Neuron (in vitro differentiated cells): ENCODE measurements at regions not wholly inside any gene's neighbourhood (a gene's known extent, or its start where the extent isn't known, plus 50 kb on each side); places are given as distances from the start of the nearest gene placed in this dataset.

ENCODE experiments used
- H2AFZ ChIP-seq: one replicate; pipeline ENCODE4 v1.6.1; 2013; ENCODE audit warnings: low read depth, mild to moderate bottlenecking, inconsistent platforms, low read length, moderate library complexity
- H3K27me3 ChIP-seq: one replicate; pipeline ENCODE4 v1.6.1; 2013; ENCODE audit warnings: low read length; ENCODE audit not compliant: insufficient read depth
- H3K36me3 ChIP-seq: one replicate; pipeline ENCODE4 v1.6.1; 2013; ENCODE audit warnings: low read length; ENCODE audit not compliant: insufficient read depth
- H3K4me1 ChIP-seq: one replicate; pipeline ENCODE4 v1.6.1; 2013; ENCODE audit warnings: low read length; ENCODE audit not compliant: insufficient read depth
- H3K4me3 ChIP-seq: 2 replicates; pipeline ENCODE4 v1.5.1; 2013; ENCODE audit warnings: mild to moderate bottlenecking, low read length, moderate library complexity
- H3K9me3 ChIP-seq: one replicate; pipeline ENCODE4 v1.6.1; 2013; ENCODE audit warnings: low read length

GRCh38 chr5:89449392-89450148 is 566.6 kb upstream of the MEF2C start:
- H3K9me3 ChIP-seq: no peaks in the 10 kb centered on the region
- no peaks in the 10 kb centered on the region for H3K36me3 ChIP-seq
- no peak overlapping the region for H3K4me3 ChIP-seq
- no peak overlapping the region for H2AFZ ChIP-seq
- peaks cover 5% of the 10 kb centered on the region for H3K4me1 ChIP-seq
- no peaks in the 10 kb centered on the region for H3K27me3 ChIP-seq

DNA sequence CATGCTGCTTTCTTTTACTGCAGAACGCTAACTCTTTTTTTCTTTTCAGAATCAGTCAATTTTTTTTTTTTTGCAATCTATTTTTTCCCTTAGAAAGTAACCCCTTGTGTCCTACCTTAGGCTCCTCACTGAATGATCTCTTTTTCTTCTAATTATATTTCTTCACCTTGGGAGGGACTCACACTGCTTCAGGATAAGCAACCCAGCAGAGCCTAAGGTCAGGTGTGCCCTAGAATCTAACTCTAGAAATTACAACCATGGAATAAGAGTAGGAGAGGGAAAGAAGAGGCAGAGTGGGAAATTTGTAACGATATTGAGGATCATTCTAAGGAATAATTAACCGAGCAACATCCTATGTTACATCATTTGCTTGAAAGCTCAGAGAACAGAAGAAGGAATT is 564.0 kb upstream of the MEF2C start:
- no peaks in the 10 kb centered on the region for H3K36me3 ChIP-seq
- no peak overlapping the region for H2AFZ ChIP-seq
- peaks cover 9% of the 10 kb centered on the region for H3K4me1 ChIP-seq
- H3K4me3 ChIP-seq: no peak overlapping the region
- H3K27me3 ChIP-seq: no peaks in the 10 kb centered on the region
- H3K9me3 ChIP-seq: no peaks in the 10 kb centered on the region

DNA sequence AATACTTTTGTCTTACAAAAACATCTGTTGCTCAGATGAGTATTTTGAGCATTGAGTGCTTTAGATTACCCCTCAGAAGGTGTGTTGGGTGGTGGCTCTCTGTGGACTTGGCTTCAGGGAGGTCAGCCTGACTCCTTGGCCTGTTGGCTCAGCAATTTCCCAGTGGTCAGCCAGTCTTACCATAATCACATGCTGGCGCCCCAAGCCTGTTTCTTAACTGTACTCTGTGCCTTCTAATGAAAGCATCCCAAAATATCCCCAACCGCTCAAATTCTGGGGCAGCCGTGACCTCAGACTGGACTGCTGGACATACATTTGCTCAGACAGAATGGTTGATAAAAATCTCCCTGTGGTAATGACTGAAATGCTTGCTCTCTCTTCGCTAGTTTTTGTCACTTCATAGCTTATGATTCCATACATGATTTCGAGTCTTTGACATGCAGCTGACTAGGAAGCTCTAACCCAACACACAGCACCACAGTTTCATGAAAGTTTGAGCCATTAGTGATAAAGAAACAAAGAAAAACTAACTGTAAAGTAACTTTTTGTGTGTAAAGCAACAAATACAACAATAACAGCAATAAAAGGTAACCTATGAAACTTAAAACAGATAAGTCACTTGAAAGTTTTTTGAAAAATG is 562.2 kb upstream of the MEF2C start:
- Histone ChIP-seq H3K4me3 (no peak overlapping the region), H3K4me1 (peaks cover 9% of the 10 kb centered on the region), H3K27me3 (no peaks in the 10 kb centered on the region), H3K36me3 (no peaks in the 10 kb centered on the region), H2AFZ (no peak overlapping the region), H3K9me3 (no peaks in the 10 kb centered on the region)

GRCh38 chr5:89444088-89444487 is 561.1 kb upstream of the MEF2C start:
- no peak overlapping the region for H3K4me3 ChIP-seq
- no peaks in the 10 kb centered on the region for H3K9me3 ChIP-seq
- no peaks in the 10 kb centered on the region for H3K27me3 ChIP-seq
- no peaks in the 10 kb centered on the region for H3K36me3 ChIP-seq
- H3K4me1 ChIP-seq: peaks cover 9% of the 10 kb centered on the region
- no peak overlapping the region for H2AFZ ChIP-seq

DNA sequence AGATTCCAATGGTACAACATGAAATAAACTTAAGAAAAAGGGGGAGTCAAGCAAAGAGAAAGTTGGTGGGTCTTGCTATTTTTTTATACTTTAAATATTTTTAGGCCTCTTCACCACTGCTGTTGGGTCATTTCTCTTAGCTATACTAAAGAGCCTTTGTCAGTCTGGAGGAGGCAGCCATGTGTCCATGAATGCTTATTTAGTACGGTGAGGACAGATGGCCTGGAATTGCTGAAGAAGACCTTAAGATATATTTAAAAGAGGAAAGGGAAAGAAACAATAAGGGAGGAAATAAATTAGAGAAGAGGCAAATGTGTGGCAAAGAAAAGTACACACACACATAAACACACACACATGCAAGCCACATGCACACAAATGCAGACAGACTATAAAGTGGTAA is 560.5 kb upstream of the MEF2C start:
- Histone ChIP-seq H3K27me3 (no peaks in the 10 kb centered on the region), H3K4me3 (no peak overlapping the region), H3K9me3 (no peaks in the 10 kb centered on the region), H3K4me1 (peaks cover 9% of the 10 kb centered on the region), H2AFZ (no peak overlapping the region), H3K36me3 (no peaks in the 10 kb centered on the region)

- Histone ChIP-seq H3K36me3 (no peaks in the 10 kb centered on the region), H3K9me3 (no peaks in the 10 kb centered on the region), H2AFZ (no peak overlapping the region)
Measured at GRCh38 chr5:89441965-89442364, 559.0 kb upstream of the MEF2C start.

DNA sequence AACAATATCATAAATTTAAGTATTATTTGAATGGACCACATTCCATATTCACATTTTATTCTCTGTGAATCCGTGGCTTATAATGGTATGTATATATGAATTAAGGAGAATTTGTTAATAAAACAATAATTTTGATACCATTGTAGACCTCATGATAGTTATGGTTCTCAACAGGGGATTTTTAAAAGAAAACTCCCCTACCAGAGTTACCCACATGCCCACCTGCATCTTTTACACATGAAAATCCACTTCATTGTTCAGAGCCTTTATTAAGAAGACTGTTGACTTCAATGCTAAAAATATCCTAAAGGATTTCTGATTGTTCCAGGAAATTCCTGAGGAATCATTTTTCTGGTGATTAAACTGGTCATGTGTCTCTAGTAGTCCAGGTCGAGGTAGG is 557.7 kb upstream of the MEF2C start:
- Histone ChIP-seq H3K4me3 (no peak overlapping the region), H3K4me1 (peaks cover 9% of the 10 kb centered on the region), H3K36me3 (no peaks in the 10 kb centered on the region), H3K9me3 (no peaks in the 10 kb centered on the region), H3K27me3 (no peaks in the 10 kb centered on the region), H2AFZ (no peak overlapping the region)

More at GRCh38 chr5:89441965-89442364, 559.0 kb upstream of the MEF2C start:
- Histone ChIP-seq H3K4me1 (peaks cover 9% of the 10 kb centered on the region), H3K4me3 (no peak overlapping the region), H3K27me3 (no peaks in the 10 kb centered on the region)

DNA sequence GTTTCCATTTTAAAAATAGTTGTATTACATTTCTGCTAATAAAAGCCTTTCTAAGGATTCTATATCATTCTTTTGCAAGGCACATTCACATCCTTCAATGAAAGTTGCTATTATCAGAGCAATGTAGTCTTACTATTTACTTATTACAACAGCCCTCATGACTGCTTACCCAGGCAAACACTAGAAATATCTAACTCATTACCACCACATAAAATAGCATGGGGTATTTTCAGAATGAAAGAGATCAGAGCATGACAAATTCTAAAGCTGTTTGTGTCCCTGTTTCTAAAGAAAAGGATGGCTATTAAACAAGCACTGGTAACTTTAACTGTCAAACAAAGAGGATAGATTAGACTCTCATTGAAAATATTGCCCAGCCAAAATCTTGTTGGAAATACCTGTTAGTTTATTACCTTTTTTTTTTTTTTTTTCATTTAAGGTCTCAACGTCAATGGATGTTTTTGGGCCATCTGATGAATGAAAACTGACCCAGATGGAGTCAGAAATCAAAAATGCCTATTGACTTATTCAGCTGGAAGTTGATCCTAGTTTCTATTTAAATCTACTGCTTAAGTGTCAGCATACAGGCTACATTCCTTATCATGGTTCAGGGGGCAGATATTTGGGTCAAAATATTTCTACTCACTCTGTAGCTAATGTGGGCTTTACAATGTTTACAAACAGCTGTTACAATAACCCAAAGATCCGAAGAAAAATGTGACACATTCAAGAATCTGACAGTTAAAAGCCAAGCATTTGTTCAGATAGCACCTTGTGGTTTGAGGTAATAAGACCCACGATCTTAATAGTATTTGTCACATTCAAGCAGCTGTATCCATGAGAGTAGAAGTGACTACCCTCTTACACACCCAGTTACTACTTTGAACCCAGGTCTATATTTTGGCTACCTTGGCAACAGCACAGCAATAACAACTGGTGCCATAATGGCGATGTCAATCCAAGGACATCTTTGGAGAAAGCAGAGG is 554.8 kb upstream of the MEF2C start:
- Histone ChIP-seq H3K27me3 (no peaks in the 10 kb centered on the region), H3K9me3 (no peaks in the 10 kb centered on the region), H3K4me3 (no peak overlapping the region)

DNA sequence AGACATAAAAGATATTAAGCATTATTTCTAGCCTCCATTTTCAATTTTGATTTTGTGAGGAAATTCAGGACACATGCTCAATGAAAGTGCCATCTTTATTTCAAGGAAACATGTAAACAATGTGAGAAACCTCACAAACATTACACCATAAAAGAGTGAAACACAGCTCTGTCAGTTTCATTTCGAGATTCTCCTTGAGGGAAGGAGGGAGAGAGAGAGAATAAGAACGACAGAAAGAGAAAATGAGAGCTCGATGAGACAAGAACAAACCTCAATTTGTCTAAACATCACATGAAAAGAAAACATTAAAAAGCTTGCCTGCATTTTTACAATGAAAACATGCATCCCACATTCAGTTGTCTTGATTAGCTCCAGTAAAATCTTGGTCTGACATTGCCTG is 553.5 kb upstream of the MEF2C start:
- H3K4me1 ChIP-seq: no peaks in the 10 kb centered on the region
- no peaks in the 10 kb centered on the region for H3K9me3 ChIP-seq
- no peak overlapping the region for H2AFZ ChIP-seq
- H3K27me3 ChIP-seq: no peaks in the 10 kb centered on the region
- H3K4me3 ChIP-seq: no peak overlapping the region
- H3K36me3 ChIP-seq: no peaks in the 10 kb centered on the region

More for the DNA sequence above, 554.8 kb upstream of the MEF2C start:
- H3K4me1 ChIP-seq: no peaks in the 10 kb centered on the region
- H2AFZ ChIP-seq: no peak overlapping the region
- H3K36me3 ChIP-seq: no peaks in the 10 kb centered on the region

DNA sequence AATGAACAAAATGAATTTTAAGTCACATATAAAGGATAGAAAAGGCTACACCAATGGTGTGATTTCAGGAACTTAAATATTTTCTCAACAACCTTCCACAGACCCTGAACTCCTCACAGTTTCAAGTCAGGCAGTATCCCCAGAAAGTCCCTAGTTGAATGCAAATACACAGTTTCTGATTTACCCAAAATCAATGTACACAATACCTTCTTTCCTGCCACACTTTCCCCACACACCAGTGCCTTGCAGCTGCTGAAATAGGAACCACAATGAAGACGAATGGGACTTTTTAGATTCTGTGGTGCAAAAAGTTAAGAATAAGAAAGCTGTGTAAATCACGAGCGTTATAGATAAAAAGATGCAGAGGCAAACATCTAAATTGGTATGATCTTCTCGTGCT is 552.4 kb upstream of the MEF2C start:
- Histone ChIP-seq H2AFZ (no peak overlapping the region), H3K4me1 (no peaks in the 10 kb centered on the region), H3K9me3 (no peaks in the 10 kb centered on the region), H3K4me3 (no peak overlapping the region), H3K27me3 (no peaks in the 10 kb centered on the region), H3K36me3 (no peaks in the 10 kb centered on the region)

DNA sequence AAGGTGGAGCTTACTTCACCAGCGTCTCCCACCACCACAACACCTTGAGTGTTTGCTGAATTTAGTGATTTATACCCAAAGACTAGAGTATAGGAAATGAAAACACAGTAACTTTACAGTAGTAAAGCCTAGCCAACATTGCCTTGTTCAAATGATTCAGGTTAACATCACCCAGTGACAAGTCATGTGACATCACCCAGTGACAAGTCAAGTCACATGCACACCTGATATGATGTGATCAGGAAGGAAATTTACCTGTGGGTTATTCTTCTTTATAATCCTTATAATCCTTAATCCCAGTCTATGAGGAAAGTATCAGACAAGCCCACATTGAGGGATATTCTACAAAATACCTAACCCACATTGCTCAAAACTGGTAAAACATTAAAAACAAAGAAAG is 545.6 kb upstream of the MEF2C start:
- Histone ChIP-seq H3K9me3 (no peaks in the 10 kb centered on the region), H3K4me3 (no peak overlapping the region), H3K27me3 (no peaks in the 10 kb centered on the region), H2AFZ (no peak overlapping the region), H3K4me1 (no peaks in the 10 kb centered on the region), H3K36me3 (no peaks in the 10 kb centered on the region)

- Histone ChIP-seq H2AFZ (no peak overlapping the region), H3K27me3 (no peaks in the 10 kb centered on the region), H3K4me1 (peaks cover 3% of the 10 kb centered on the region), H3K36me3 (no peaks in the 10 kb centered on the region), H3K9me3 (no peaks in the 10 kb centered on the region), H3K4me3 (no peak overlapping the region)
Measured at GRCh38 chr5:89425062-89425461, 542.1 kb upstream of the MEF2C start.

DNA sequence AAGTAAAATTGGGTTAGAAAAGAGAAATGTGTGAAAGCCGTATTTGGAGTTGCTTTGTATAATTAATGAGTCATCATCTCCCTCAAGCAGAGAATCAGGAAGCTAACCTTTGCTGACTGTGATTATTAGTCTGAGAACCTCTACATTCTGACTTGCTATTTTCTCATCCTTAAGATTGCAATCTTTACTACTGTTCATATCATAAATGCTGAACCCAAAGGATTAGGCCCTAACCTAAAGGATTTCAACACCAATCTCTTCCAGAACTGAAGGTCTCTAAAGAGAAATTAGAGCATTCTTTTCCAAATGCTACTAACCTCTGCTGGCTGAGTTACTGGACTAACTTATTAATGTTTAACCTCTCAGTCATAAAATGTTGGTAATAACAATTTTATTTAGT is 538.1 kb upstream of the MEF2C start:
- no peaks in the 10 kb centered on the region for H3K36me3 ChIP-seq
- H2AFZ ChIP-seq: no peak overlapping the region
- no peak overlapping the region for H3K4me3 ChIP-seq
- H3K27me3 ChIP-seq: no peaks in the 10 kb centered on the region
- peaks cover 3% of the 10 kb centered on the region for H3K4me1 ChIP-seq
- no peaks in the 10 kb centered on the region for H3K9me3 ChIP-seq
